ENCODE measurements at regions not wholly inside any gene's neighbourhood (a gene's known extent, or its start where the extent isn't known, plus 50 kb on each side); places are given as distances from the start of the nearest gene placed in this dataset.
A peak's percentile ranks its signal among the peaks of the same experiment; 100 is the strongest.
"Not testable (repeated sequence)": the region's sequence is repeated elsewhere in the genome, so short reads cannot be mapped to it uniquely, and the experiment has no call there.

- peaks cover 12% of the 10 kb centered on the region for H3K9me3 Mint-ChIP-seq
- H3K4me1 Mint-ChIP-seq (ENCODE audit: low read depth in 2 of 2) = no peaks in the 10 kb centered on the region
- no peaks in the 10 kb centered on the region for H3K27me3 Mint-ChIP-seq
- H3K4me3 Mint-ChIP-seq = no peak overlapping the region
- H3K36me3 Mint-ChIP-seq = no peaks in the 10 kb centered on the region
- ATAC-seq = no peak
- DNase-seq (ENCODE audit: low spot score) = no peak
- H3K27ac Mint-ChIP-seq = no peak overlapping the region
These were observed 861.0 kb downstream of the RPS29 start for GRCh38 chr14:48725051-48725734.

- Mint-ChIP-seq H3K27me3 (no peaks in the 10 kb centered on the region), H3K36me3 (no peaks in the 10 kb centered on the region), H3K9me3 (peaks cover 12% of the 10 kb centered on the region), H3K27ac (no peak overlapping the region), H3K4me1 (ENCODE audit: low read depth in 2 of 2) (no peaks in the 10 kb centered on the region), H3K4me3 (no peak overlapping the region)
- DNase-seq (ENCODE audit: low spot score) (no peak), ATAC-seq (no peak)
These were observed 862.2 kb downstream of the RPS29 start for GRCh38 chr14:48723841-48724495.

- DNase-seq (ENCODE audit: low spot score) = no peak
- no peak overlapping the region for H3K4me3 Mint-ChIP-seq
- H3K27me3 Mint-ChIP-seq = no peaks in the 10 kb centered on the region
- ATAC-seq = no peak
- H3K9me3 Mint-ChIP-seq = peaks cover 3% of the 10 kb centered on the region
- no peaks in the 10 kb centered on the region for H3K36me3 Mint-ChIP-seq
- no peak overlapping the region for H3K27ac Mint-ChIP-seq
- no peaks in the 10 kb centered on the region for H3K4me1 Mint-ChIP-seq (ENCODE audit: low read depth in 2 of 2)
These were observed 871.8 kb downstream of the RPS29 start for GRCh38 chr14:48714366-48714765.

- Mint-ChIP-seq H3K9me3 (peaks cover 6% of the 10 kb centered on the region), H3K4me3 (no peak overlapping the region)
These were observed 876.0 kb downstream of the RPS29 start for GRCh38 chr14:48710133-48710532.

GRCh38 chr14:48709277-48709785 lies 876.8 kb downstream of the RPS29 start:
- no peak for DNase-seq (ENCODE audit: low spot score)
- Mint-ChIP-seq H3K36me3 (no peaks in the 10 kb centered on the region), H3K27me3 (no peaks in the 10 kb centered on the region), H3K9me3 (peaks cover 6% of the 10 kb centered on the region), H3K4me3 (no peak overlapping the region), H3K4me1 (ENCODE audit: low read depth in 2 of 2) (no peaks in the 10 kb centered on the region), H3K27ac (no peak overlapping the region)
- no peak for ATAC-seq

More at GRCh38 chr14:48710133-48710532, 876.0 kb downstream of the RPS29 start:
- H3K36me3 Mint-ChIP-seq = no peaks in the 10 kb centered on the region
- H3K4me1 Mint-ChIP-seq (ENCODE audit: low read depth in 2 of 2) = no peaks in the 10 kb centered on the region
- no peak for ATAC-seq
- no peak overlapping the region for H3K27ac Mint-ChIP-seq
- no peaks in the 10 kb centered on the region for H3K27me3 Mint-ChIP-seq
- no peak for DNase-seq (ENCODE audit: low spot score)

- no peaks in the 10 kb centered on the region for H3K27me3 Mint-ChIP-seq
- ATAC-seq (no peak), DNase-seq (ENCODE audit: low spot score) (no peak)
- no peak overlapping the region for H3K27ac Mint-ChIP-seq
- H3K4me3 Mint-ChIP-seq = no peak overlapping the region
- H3K4me1 Mint-ChIP-seq (ENCODE audit: low read depth in 2 of 2) = no peaks in the 10 kb centered on the region
- H3K9me3 Mint-ChIP-seq = peaks cover 12% of the 10 kb centered on the region
- peaks cover 6% of the 10 kb centered on the region for H3K36me3 Mint-ChIP-seq
These were observed 881.5 kb downstream of the RPS29 start for GRCh38 chr14:48704639-48705038.

- Mint-ChIP-seq H3K9me3 (peaks cover 16% of the 10 kb centered on the region), H3K36me3 (peaks cover 6% of the 10 kb centered on the region), H3K27me3 (no peaks in the 10 kb centered on the region), H3K27ac (no peak overlapping the region), H3K4me3 (no peak overlapping the region), H3K4me1 (ENCODE audit: low read depth in 2 of 2) (no peaks in the 10 kb centered on the region)
- no peak for ATAC-seq
- no peak for DNase-seq (ENCODE audit: low spot score)
These were observed 882.3 kb downstream of the RPS29 start for GRCh38 chr14:48703728-48704467.

- not testable (repeated sequence) for DNase-seq (ENCODE audit: low spot score); H3K27me3 Mint-ChIP-seq; ATAC-seq; H3K4me1 Mint-ChIP-seq (ENCODE audit: low read depth in 2 of 2); H3K27ac Mint-ChIP-seq; H3K4me3 Mint-ChIP-seq
- Mint-ChIP-seq H3K9me3 (peaks cover 27% of the 10 kb centered on the region), H3K36me3 (peaks cover 11% of the 10 kb centered on the region)
These were observed 888.8 kb downstream of the RPS29 start for GRCh38 chr14:48697362-48697761.

- Mint-ChIP-seq H3K4me1 (ENCODE audit: low read depth in 2 of 2) (no peaks in the 10 kb centered on the region), H3K36me3 (peaks cover 5% of the 10 kb centered on the region), H3K4me3 (no peak overlapping the region), H3K9me3 (peaks cover 17% of the 10 kb centered on the region), H3K27ac (no peak overlapping the region), H3K27me3 (no peaks in the 10 kb centered on the region)
- DNase-seq (ENCODE audit: low spot score) (no peak), ATAC-seq (no peak)
These were observed 892.4 kb downstream of the RPS29 start for GRCh38 chr14:48693793-48694192.

- Mint-ChIP-seq H3K9me3 (peaks cover 7% of the 10 kb centered on the region), H3K36me3 (no peaks in the 10 kb centered on the region), H3K27me3 (no peaks in the 10 kb centered on the region), H3K27ac (no peak overlapping the region), H3K4me3 (no peak overlapping the region), H3K4me1 (ENCODE audit: low read depth in 2 of 2) (no peaks in the 10 kb centered on the region)
- ATAC-seq (no peak), DNase-seq (ENCODE audit: low spot score) (no peak)
These were observed 895.8 kb downstream of the RPS29 start for GRCh38 chr14:48690349-48690748.

- no peak for ATAC-seq
- Mint-ChIP-seq H3K4me1 (ENCODE audit: low read depth in 2 of 2) (no peaks in the 10 kb centered on the region), H3K9me3 (peaks cover 19% of the 10 kb centered on the region), H3K27ac (no peak overlapping the region), H3K36me3 (no peaks in the 10 kb centered on the region), H3K4me3 (no peak overlapping the region), H3K27me3 (no peaks in the 10 kb centered on the region)
- no peak for DNase-seq (ENCODE audit: low spot score)
These were observed 899.5 kb downstream of the RPS29 start for GRCh38 chr14:48686650-48687049.

- no peak overlapping the region for H3K4me3 Mint-ChIP-seq
- H3K9me3 Mint-ChIP-seq = peaks cover 25% of the 10 kb centered on the region
- no peaks in the 10 kb centered on the region for H3K27me3 Mint-ChIP-seq
- H3K36me3 Mint-ChIP-seq = peaks cover 8% of the 10 kb centered on the region
- DNase-seq (ENCODE audit: low spot score) = no peak
- ATAC-seq = no peak
- H3K4me1 Mint-ChIP-seq (ENCODE audit: low read depth in 2 of 2) = no peaks in the 10 kb centered on the region
- H3K27ac Mint-ChIP-seq = no peak overlapping the region
These were observed 913.7 kb downstream of the RPS29 start for GRCh38 chr14:48672506-48672905.

GRCh38 chr14:48670939-48671338 lies 915.2 kb downstream of the RPS29 start:
- Mint-ChIP-seq H3K4me3 (no peak overlapping the region), H3K9me3 (peaks cover 22% of the 10 kb centered on the region), H3K27me3 (no peaks in the 10 kb centered on the region), H3K36me3 (peaks cover 8% of the 10 kb centered on the region), H3K4me1 (ENCODE audit: low read depth in 2 of 2) (no peaks in the 10 kb centered on the region), H3K27ac (no peak overlapping the region)
- peak in 1 of 2 donors; percentile 17 for ATAC-seq
- DNase-seq (ENCODE audit: low spot score) = no peak
